HCT116 (cell line): ENCODE measurements at regions not wholly inside any gene's neighbourhood (a gene's known extent, or its start where the extent isn't known, plus 50 kb on each side); places are given as distances from the start of the nearest gene placed in this dataset.

Experiments
- ATAC-seq: fragments of 200-7000 bp; cut with Tn5 transposase; 2 replicates; pipeline ENCODE4 v1.9.1; 2020; ENCODE audit warnings: mild to moderate bottlenecking, moderate library complexity
- BruUV-seq: library from RNA; stranded (reverse); fragments of 400-500 nt; replicated peaks from 2 replicates; lab custom pipeline; 2021; lab: Mats Ljungman, UMichigan
- CTCF ChIA-PET: fragments of 300-600 bp; sonication (Branson Sonifier 250); formaldehyde crosslinking; loops from one replicate; lab custom pipeline; 2021; ENCODE audit warnings: antibody characterized with exemption; lab: Charles Lee
- POLR2A ChIA-PET: fragments of 300-600, 350-600 bp; sonication (Branson Sonifier 250); formaldehyde crosslinking; loops from one replicate; lab custom pipeline; 2021; ENCODE audit warnings: antibody characterized with exemption; lab: Charles Lee
- RAD21 ChIA-PET, 2 experiments: fragments of 300-600 bp; sonication (Branson Sonifier 250); formaldehyde crosslinking; loops; one replicate each; lab custom pipeline; 2023; ENCODE audit warnings: low total read pairs in 2 of 2; ENCODE audit not compliant: uncharacterized antibody in 2 of 2, unreplicated experiment in 2 of 2, low non-redundant PET in 1 of 2; lab: Charles Lee
- DNase-seq: peaks from one replicate; pipeline ENCODE4 v3.0.0-alpha.2; 2010; ENCODE audit warnings: low read depth, low spot score
- H2AFZ ChIP-seq: fragments of 200-600 bp; shearing (Covaris generic), sonication (generic); 2 replicates; pipeline ENCODE4 v1.6.1; 2017; ENCODE audit warnings: low read depth, mixed run types, mixed read lengths, antibody characterized with exemption, low read length; ENCODE audit not compliant: poor library complexity, severe bottlenecking
- H3K27ac ChIP-seq: 2 replicates; pipeline ENCODE4 v1.5.1; 2012; ENCODE audit warnings: low read depth, low read length
- H3K27me3 ChIP-seq: fragments of 200-600 bp; sonication (generic); 2 replicates; pipeline ENCODE4 v1.6.1; 2016; ENCODE audit warnings: mixed run types, low read length, mixed read lengths; ENCODE audit not compliant: insufficient read depth
- H3K36me3 ChIP-seq, 2 experiments: fragments of 200-500 bp in 1 of 2; fragments of 200-600 bp in 1 of 2; sonication (Bioruptor generic) in 1 of 2; sonication (generic) in 1 of 2; 2 replicates each; pipeline versions ENCODE4 v1.5.1 to v1.6.1; 2014 to 2016; ENCODE audit warnings: low read length in 2 of 2, inconsistent platforms in 1 of 2, mixed read lengths in 1 of 2, mixed run types in 1 of 2; ENCODE audit not compliant: insufficient read depth in 2 of 2, control insufficient read depth in 1 of 2
- H3K4me1 ChIP-seq, 2 experiments: fragments of 200-600 bp in 1 of 2; sonication (generic) in 1 of 2; 2 replicates each; pipeline versions ENCODE4 v1.5.1 to v1.6.1; 2012 to 2017; ENCODE audit warnings: low read length in 2 of 2, inconsistent platforms in 1 of 2, mild to moderate bottlenecking in 1 of 2, mixed read lengths in 1 of 2, mixed run types in 1 of 2, moderate library complexity in 1 of 2; ENCODE audit not compliant: insufficient read depth in 2 of 2, control insufficient read depth in 1 of 2
- H3K4me2 ChIP-seq: fragments of 200-600 bp; sonication (generic); 2 replicates; pipeline ENCODE4 v1.6.1; 2017; ENCODE audit warnings: mixed run types, low read length, mixed read lengths
- H3K4me3 ChIP-seq, 2 experiments: fragments of 200-600 bp in 1 of 2; sonication (generic) in 1 of 2; replicated peaks in 1 of 2; 2 replicates each; pipeline ENCODE4 v1.5.1; 2011 to 2016; ENCODE audit warnings: low read length in 2 of 2, control low read depth in 1 of 2, low read depth in 1 of 2, mild to moderate bottlenecking in 1 of 2, mixed read lengths in 1 of 2, mixed run types in 1 of 2
- H3K79me2 ChIP-seq: fragments of 200-600 bp; sonication (generic); 2 replicates; pipeline ENCODE4 v1.6.1; 2017; ENCODE audit warnings: mild to moderate bottlenecking, mixed run types, low read length, moderate library complexity, mixed read lengths; ENCODE audit not compliant: insufficient read depth
- H3K9ac ChIP-seq: fragments of 200-600 bp; sonication (generic); 2 replicates; pipeline ENCODE4 v1.6.1; 2016; ENCODE audit warnings: low read length, mixed read lengths
- H3K9me2 ChIP-seq: fragments of 200-600 bp; sonication (generic), shearing (Covaris generic); 2 replicates; pipeline ENCODE4 v1.6.1; 2017; ENCODE audit warnings: mixed run types, mild to moderate bottlenecking, moderate library complexity; ENCODE audit not compliant: insufficient read depth
- H3K9me3 ChIP-seq, 2 experiments: fragments of 200-500 bp in 1 of 2; fragments of 200-600 bp in 1 of 2; sonication (Bioruptor generic) in 1 of 2; sonication (generic) in 1 of 2; 2 replicates each; pipeline ENCODE4 v1.6.1; 2014 to 2017; ENCODE audit warnings: low read length in 2 of 2, mixed read lengths in 2 of 2, inconsistent platforms in 1 of 2, low read depth in 1 of 2, mild to moderate bottlenecking in 1 of 2, mixed run types in 1 of 2, moderate library complexity in 1 of 2; ENCODE audit not compliant: control insufficient read depth in 1 of 2, insufficient read depth in 1 of 2
- H4K20me1 ChIP-seq: fragments of 200-600 bp; sonication (generic), shearing (Covaris generic); 2 replicates; pipeline ENCODE4 v1.6.1; 2017; ENCODE audit warnings: mixed run types, mild to moderate bottlenecking, moderate library complexity; ENCODE audit not compliant: insufficient read depth
- ATF3 ChIP-seq: IDR thresholded peaks from 2 replicates; pipeline ENCODE4 v1.6.1; 2012
- CBX3 ChIP-seq: IDR thresholded peaks from 2 replicates; pipeline ENCODE4 v1.6.1; 2012; ENCODE audit warnings: low read depth
- CEBPB ChIP-seq: IDR thresholded peaks from 2 replicates; pipeline ENCODE4 v1.6.1; 2012; ENCODE audit warnings: low read depth
- CTCF ChIP-seq, 3 experiments: fragments of 200-600 bp in 1 of 3; sonication (generic) in 1 of 3; IDR thresholded peaks in 2 of 3; conservative IDR thresholded peaks in 1 of 3; 2 replicates each; pipeline ENCODE4 v1.5.1; 2012 to 2017; ENCODE audit warnings: low read depth in 2 of 3, low read length in 2 of 3, antibody characterized with exemption in 1 of 3, borderline replicate concordance in 1 of 3, control low read depth in 1 of 3, mild to moderate bottlenecking in 1 of 3, mixed read lengths in 1 of 3, mixed run types in 1 of 3, moderate library complexity in 1 of 3; ENCODE audit not compliant: insufficient read depth in 1 of 3
- EZH2 ChIP-seq: fragments of 200-600 bp; sonication (generic); IDR thresholded peaks from 2 replicates; pipeline ENCODE4 v1.6.1; 2017; ENCODE audit warnings: antibody characterized with exemption, mixed run types
- EZH2phosphoT487 ChIP-seq: fragments of 200-600 bp; IDR thresholded peaks from 2 replicates; pipeline ENCODE4 v1.6.1; 2018; ENCODE audit warnings: antibody characterized with exemption, borderline replicate concordance
- JUND ChIP-seq: IDR thresholded peaks from 2 replicates; pipeline ENCODE4 v1.6.1; 2012
- MAX ChIP-seq: IDR thresholded peaks from 2 replicates; pipeline ENCODE4 v1.6.1; 2012
- RAD21 ChIP-seq: IDR thresholded peaks from 2 replicates; pipeline ENCODE4 v1.6.1; 2012; ENCODE audit warnings: low read depth, mild to moderate bottlenecking
- REST ChIP-seq: IDR thresholded peaks from 2 replicates; pipeline ENCODE4 v1.6.1; 2012; ENCODE audit warnings: low read depth
- SIN3A ChIP-seq: IDR thresholded peaks from 2 replicates; pipeline ENCODE4 v1.6.1; 2012; ENCODE audit warnings: low read depth
- SP1 ChIP-seq: IDR thresholded peaks from 2 replicates; pipeline ENCODE4 v1.6.1; 2012; ENCODE audit warnings: low read depth
- SRF ChIP-seq: IDR thresholded peaks from 2 replicates; pipeline ENCODE4 v1.6.1; 2012; ENCODE audit warnings: low read depth
- TCF7L2 ChIP-seq: IDR thresholded peaks from 2 replicates; pipeline ENCODE4 v1.7.0; 2011; ENCODE audit warnings: borderline replicate concordance, inconsistent platforms; ENCODE audit not compliant: insufficient read depth, insufficient read length; ENCODE audit errors: extremely low read depth
- YY1 ChIP-seq: IDR thresholded peaks from 2 replicates; pipeline ENCODE4 v1.6.1; 2011; ENCODE audit warnings: low read length, low read depth, moderate library complexity, mild to moderate bottlenecking; ENCODE audit not compliant: insufficient replicate concordance; ENCODE audit errors: extremely low read depth
- ZBTB33 ChIP-seq: IDR thresholded peaks from 2 replicates; pipeline ENCODE4 v1.6.1; 2011; ENCODE audit warnings: mild to moderate bottlenecking, low read length, moderate library complexity; ENCODE audit not compliant: insufficient replicate concordance; ENCODE audit errors: extremely low read depth
- ZFX ChIP-seq: fragments of 450-650 bp; IDR thresholded peaks from 2 replicates; pipeline ENCODE4 v1.6.1; 2017
- ZNF274 ChIP-seq: fragments of 200-500 bp; sonication (Bioruptor generic); IDR thresholded peaks from 2 replicates; pipeline ENCODE4 v1.6.1; 2014; ENCODE audit warnings: mild to moderate bottlenecking, low read depth, low read length, inconsistent platforms
- intact Hi-C: fragments of 100-400 bp; cut with micrococcal nuclease; formaldehyde crosslinking; loops from 2 replicates; pipeline ENCODE4 v1.10.0; 2022

GRCh38 chr18:76258209-76258608 is 236.8 kb downstream of the ZNF516 start:
- BruUV-seq: no TSS peak
- no peak overlapping the region for H3K4me2 ChIP-seq
- no peak overlapping the region for H3K27ac ChIP-seq
- POLR2A ChIA-PET: no interaction called here
- CTCF ChIA-PET: interaction anchor here (0.7 to 1.1 kb wide), 3 partner anchors 49 to 1652 kb away, joined by 3 read pairs; no protein-coding TSS in a partner anchor
- peaks cover 18% of the 10 kb centered on the region; the same call in 1 of the 2 replicates for H3K27me3 ChIP-seq
- no peaks in the 10 kb centered on the region for H4K20me1 ChIP-seq
- no peaks in the 10 kb centered on the region for H3K9me3 ChIP-seq
- H3K4me1 ChIP-seq: no peaks in the 10 kb centered on the region
- intact Hi-C loops: loop anchor here (5.0 kb wide), 1 partner anchor 1606 kb away; no protein-coding TSS in a partner anchor
- H3K36me3 ChIP-seq: no peaks in the 10 kb centered on the region
- RAD21 ChIA-PET: no interaction called here
- H3K9ac ChIP-seq: no peak overlapping the region
- DNase-seq (no peak), ATAC-seq (no peak)
- no peak for TF ChIP-seq ZFX
- TF ChIP-seq ZBTB33: no peak
- no peak for TF ChIP-seq ZNF274
- no peak for TF ChIP-seq CTCF (IDR thresholded peaks at IDR 0.05 in 2 of 3, conservative IDR thresholded peaks at IDR 0.05 in 1 of 3; ENCODE audit: borderline replicate concordance in 1 of 3, insufficient read depth in 1 of 3, low read depth in 2 of 3, low read length in 2 of 3)
- no peak for TF ChIP-seq MAX
- no peak for TF ChIP-seq SP1
- no peak for TF ChIP-seq JUND
- TF ChIP-seq EZH2: no peak
- no peak for TF ChIP-seq EZH2phosphoT487
- no peak for TF ChIP-seq SRF
- TF ChIP-seq REST: no peak
- TF ChIP-seq RAD21: no peak
- no peak for TF ChIP-seq TCF7L2
- TF ChIP-seq CBX3: no peak
- no peak for TF ChIP-seq SIN3A
- TF ChIP-seq YY1: no peak
- no peak for TF ChIP-seq ATF3
- TF ChIP-seq CEBPB: no peak
- H2AFZ ChIP-seq: no peak overlapping the region
- H3K4me3 ChIP-seq: no peak overlapping the region
- H3K9me2 ChIP-seq: no peaks in the 10 kb centered on the region
- no peaks in the 10 kb centered on the region for H3K79me2 ChIP-seq
